ENCODE measurements at regions not wholly inside any gene's neighbourhood (a gene's known extent, or its start where the extent isn't known, plus 50 kb on each side); places are given as distances from the start of the nearest gene placed in this dataset.

- TF ChIP-seq EZH2 (IDR thresholded peaks at IDR 0.05; ENCODE audit: borderline replicate concordance, low read length) (no peak), CTCF (IDR thresholded peaks at IDR 0.05; ENCODE audit: low read length) (no peak)
Measured at GRCh38 chr15:29470794-29471193, 201.2 kb upstream of the NSMCE3 start.
